Lower leg skin (tissue), 3 donors: ENCODE measurements at regions not wholly inside any gene's neighbourhood (a gene's known extent, or its start where the extent isn't known, plus 50 kb on each side); places are given as distances from the start of the nearest gene placed in this dataset.

Experiments
- CTCF ChIP-seq, 3 donors: fragments of 450-650 bp; IDR thresholded peaks; one replicate each; pipeline ENCODE4 v1.5.1; 2016; ENCODE audit warnings: antibody characterized with exemption in 3 of 3, mild to moderate bottlenecking in 3 of 3, moderate library complexity in 2 of 3
- POLR2A ChIP-seq, 2 donors: fragments of 450-650 bp; IDR thresholded peaks; one replicate each; pipeline ENCODE4 v1.6.1; 2016 to 2017; ENCODE audit warnings: antibody characterized with exemption in 2 of 2, mild to moderate bottlenecking in 1 of 2, moderate library complexity in 1 of 2

GRCh38 chr3:147153830-147154539 is 252.4 kb downstream of the ZIC4 start:
- no peak for TF ChIP-seq POLR2A (IDR thresholded peaks at IDR 0.05)
- TF ChIP-seq CTCF (IDR thresholded peaks at IDR 0.05): no peak
